ENCODE measurements at regions not wholly inside any gene's neighbourhood (a gene's known extent, or its start where the extent isn't known, plus 50 kb on each side); places are given as distances from the start of the nearest gene placed in this dataset.

DNA sequence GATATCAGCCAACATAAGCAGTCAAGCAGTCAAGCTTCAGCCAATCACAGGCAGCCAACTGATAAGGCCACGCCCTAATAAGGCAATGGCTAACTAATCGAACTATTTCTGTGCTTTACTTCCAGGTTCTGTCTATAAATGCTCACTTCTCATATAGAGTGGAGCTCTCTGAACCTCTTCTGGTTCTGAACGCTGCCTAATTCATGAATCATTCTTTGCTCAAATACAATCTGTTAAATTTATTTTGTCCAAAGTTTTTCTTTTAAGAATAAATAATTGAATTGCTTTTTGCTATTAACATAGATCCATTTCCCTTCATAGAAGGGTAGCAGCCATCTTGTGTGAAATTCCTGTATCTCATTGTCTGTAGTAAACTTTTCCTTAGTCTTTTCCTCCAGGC, 97.9 kb upstream of the TMEM72 start:
- TF ChIP-seq POLR2A (IDR thresholded peaks at IDR 0.05; ENCODE audit: low read depth, low read length) (no peak), TAF1 (IDR thresholded peaks at IDR 0.05; ENCODE audit: low read depth, low read length) (no peak), POLR2AphosphoS5 (IDR thresholded peaks at IDR 0.05; ENCODE audit: low read depth, low read length) (no peak)

Measured in GM12891 (cell line).